Adrenal gland (tissue), 9 donors: ENCODE measurements at regions not wholly inside any gene's neighbourhood (a gene's known extent, or its start where the extent isn't known, plus 50 kb on each side); places are given as distances from the start of the nearest gene placed in this dataset.

Experiments
- DNase-seq, 7 donors: peaks; one replicate each; pipeline ENCODE4 v3.0.0-alpha.2; 2019 to 2020
- H3K27ac ChIP-seq, 5 donors: fragments of 200-600 bp; sonication (generic) in 4 of 5; 1 replicate in 3 of 5; 2 replicates in 2 of 5; pipeline versions ENCODE4 v1.5.1 to v1.8.0; 2016 to 2020; ENCODE audit warnings: mild to moderate bottlenecking in 1 of 5
- H3K27me3 ChIP-seq: fragments of 200-600 bp; 2 replicates; pipeline ENCODE4 v1.8.0; 2021
- H3K36me3 ChIP-seq, 2 donors: fragments of 200-600 bp; replicated peaks in 1 of 2; 1 replicate in 1 of 2; 2 replicates in 1 of 2; pipeline versions ENCODE4 v1.5.1 to v1.8.0; 2018 to 2022
- H3K4me1 ChIP-seq, 2 donors: fragments of 200-600 bp; replicated peaks in 1 of 2; 1 replicate in 1 of 2; 2 replicates in 1 of 2; pipeline versions ENCODE4 v1.5.1 to v1.8.0; 2018 to 2021
- H3K4me3 ChIP-seq, 4 donors: fragments of 200-600 bp; sonication (generic) in 3 of 4; one replicate each; pipeline ENCODE4 v1.5.1; 2016 to 2018
- H3K9me3 ChIP-seq, 3 donors: fragments of 200-600 bp; sonication (generic) in 1 of 3; replicated peaks in 1 of 3; 1 replicate in 2 of 3; 2 replicates in 1 of 3; pipeline versions ENCODE4 v1.5.1 to v1.8.0; 2016 to 2021
- POLR2A ChIP-seq, 2 donors: fragments of 450-650 bp; IDR thresholded peaks; one replicate each; pipeline ENCODE4 v1.6.1; 2017; ENCODE audit warnings: antibody characterized with exemption in 2 of 2, mild to moderate bottlenecking in 2 of 2, moderate library complexity in 1 of 2
- WGBS, 4 donors: extraction: QIAGEN DNeasy Blood & Tissue Kit in 2 of 4; methylation state at CpG; one replicate each; pipeline versions ENCODE4 v1.1.5 to v1.1.7; 2013 to 2017; 5-methylcytosine and 5-hydroxymethylcytosine counted together
- intact Hi-C, 2 donors: fragments of 100-400 bp; cut with DNase I; formaldehyde crosslinking; loops; one replicate each; pipeline versions ENCODE4 v1.14.1 to v1.15.0; 2022 to 2023
- TF ChIP-seq, protein P1 (sequence below), 6 experiments: fragments of 450-650 bp in 4 of 6; fragments of 200-600 bp in 2 of 6; sonication (generic) in 1 of 6; IDR thresholded peaks; 1 replicate in 5 of 6; 2 replicates in 1 of 6; pipeline versions ENCODE4 v1.5.1 to v1.8.0; 2016 to 2021; ENCODE audit warnings: antibody characterized with exemption in 6 of 6, mild to moderate bottlenecking in 2 of 6, moderate library complexity in 1 of 6
- donor health status: healthy with polysubstance abuse.
- donor health status: Bipolar disorder and iron deficiency.
- donor health status: DM: yes; HTN: yes; CAD: no.
- donor health status: DM: no; HTN: no; CAD: no.
- donor health status: DM: no; HTN: no; CAD: no.

DNA sequence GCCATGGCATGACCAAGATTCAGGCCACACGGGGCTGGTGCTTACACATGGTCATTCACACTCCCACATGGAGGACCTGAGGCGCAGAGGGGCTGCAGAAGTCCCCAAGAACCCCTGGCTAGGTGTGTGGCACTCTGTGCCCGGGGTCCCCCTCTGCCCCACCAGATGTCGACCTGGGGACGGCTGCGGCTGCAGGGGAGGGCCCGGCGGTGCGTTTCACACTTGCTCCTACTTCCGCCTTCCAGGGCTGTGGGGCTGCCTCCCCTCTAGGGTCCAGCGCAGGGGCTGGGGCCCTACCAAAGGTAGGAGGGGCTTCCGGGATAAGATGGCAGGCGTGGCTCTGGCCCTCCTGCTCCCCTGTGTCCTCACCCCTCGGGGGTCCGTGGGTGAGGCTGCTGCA, 81.1 kb upstream of the SLCO4A1 start:
- H3K36me3 ChIP-seq: no peaks in the 10 kb centered on the region
- TF ChIP-seq POLR2A (IDR thresholded peaks at IDR 0.05): no peak
- TF ChIP-seq, protein P1, sequence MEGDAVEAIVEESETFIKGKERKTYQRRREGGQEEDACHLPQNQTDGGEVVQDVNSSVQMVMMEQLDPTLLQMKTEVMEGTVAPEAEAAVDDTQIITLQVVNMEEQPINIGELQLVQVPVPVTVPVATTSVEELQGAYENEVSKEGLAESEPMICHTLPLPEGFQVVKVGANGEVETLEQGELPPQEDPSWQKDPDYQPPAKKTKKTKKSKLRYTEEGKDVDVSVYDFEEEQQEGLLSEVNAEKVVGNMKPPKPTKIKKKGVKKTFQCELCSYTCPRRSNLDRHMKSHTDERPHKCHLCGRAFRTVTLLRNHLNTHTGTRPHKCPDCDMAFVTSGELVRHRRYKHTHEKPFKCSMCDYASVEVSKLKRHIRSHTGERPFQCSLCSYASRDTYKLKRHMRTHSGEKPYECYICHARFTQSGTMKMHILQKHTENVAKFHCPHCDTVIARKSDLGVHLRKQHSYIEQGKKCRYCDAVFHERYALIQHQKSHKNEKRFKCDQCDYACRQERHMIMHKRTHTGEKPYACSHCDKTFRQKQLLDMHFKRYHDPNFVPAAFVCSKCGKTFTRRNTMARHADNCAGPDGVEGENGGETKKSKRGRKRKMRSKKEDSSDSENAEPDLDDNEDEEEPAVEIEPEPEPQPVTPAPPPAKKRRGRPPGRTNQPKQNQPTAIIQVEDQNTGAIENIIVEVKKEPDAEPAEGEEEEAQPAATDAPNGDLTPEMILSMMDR (IDR thresholded peaks at IDR 0.05): no peak
- no peak for DNase-seq
- no peaks in the 10 kb centered on the region for H3K4me1 ChIP-seq
- H3K9me3 ChIP-seq: no peaks in the 10 kb centered on the region
- H3K27ac ChIP-seq: no peak overlapping the region
- intact Hi-C loops: no loop called here
- no peak overlapping the region for H3K4me3 ChIP-seq
- peaks cover 42% of the 10 kb centered on the region for H3K27me3 ChIP-seq
- 37 to 55% (median 51%) methylated on average over 3 to 15 of the region's 15 CpGs for WGBS, 4 donors

DNA sequence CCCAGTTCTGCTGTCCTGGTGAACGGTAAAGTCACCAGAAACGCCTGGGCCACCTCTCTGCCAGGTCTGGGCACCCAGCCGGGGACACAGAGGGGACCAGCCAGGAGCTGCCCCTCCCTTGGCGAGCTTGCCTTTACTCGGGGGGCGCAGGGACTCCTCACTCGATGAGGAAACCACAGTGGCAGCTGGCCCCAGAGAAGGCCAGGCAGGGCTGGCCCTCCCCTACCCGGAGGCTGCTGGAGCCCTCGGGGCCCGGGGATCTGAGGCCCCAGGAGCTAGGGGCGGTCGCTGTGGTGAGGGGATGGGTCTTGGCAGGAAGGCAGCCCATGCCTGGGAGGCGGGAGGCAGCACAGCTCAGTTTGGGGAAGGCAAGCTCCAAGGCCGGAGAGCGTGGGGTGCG, 80.4 kb upstream of the SLCO4A1 start:
- DNase-seq: no peak
- Histone ChIP-seq H3K9me3 (no peaks in the 10 kb centered on the region), H3K27ac (no peak overlapping the region), H3K27me3 (peaks cover 36% of the 10 kb centered on the region), H3K4me3 (no peak overlapping the region), H3K4me1 (no peaks in the 10 kb centered on the region), H3K36me3 (no peaks in the 10 kb centered on the region)
- intact Hi-C loops: no loop called here
- 44 to 76% (median 51%) methylated on average over 3 to 16 of the region's 16 CpGs for WGBS, 4 donors
- TF ChIP-seq, protein P1 (IDR thresholded peaks at IDR 0.05): no peak
- no peak for TF ChIP-seq POLR2A (IDR thresholded peaks at IDR 0.05)

DNA sequence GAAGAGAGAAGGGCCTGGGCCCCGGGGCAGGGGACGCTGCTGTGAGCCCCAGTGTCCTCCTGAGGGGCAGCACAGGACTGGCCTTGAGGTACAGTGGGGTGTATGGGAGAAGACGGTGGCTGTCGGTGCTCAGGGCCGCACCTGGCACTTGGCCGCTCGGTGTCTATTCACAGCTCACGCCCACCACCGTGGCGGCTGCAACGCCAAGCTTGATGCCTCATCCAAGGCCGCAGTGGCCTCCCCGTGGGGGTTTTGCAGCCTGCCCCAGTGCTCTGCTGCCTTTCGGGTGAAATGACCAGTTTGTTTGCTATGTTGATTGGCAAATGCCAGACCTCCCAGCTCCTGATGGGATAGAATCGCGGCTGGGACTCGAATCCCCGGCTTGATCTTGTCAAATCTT, 79.5 kb upstream of the SLCO4A1 start:
- H3K27ac ChIP-seq: no peak overlapping the region
- no peak for TF ChIP-seq POLR2A (IDR thresholded peaks at IDR 0.05)
- TF ChIP-seq, protein P1 (IDR thresholded peaks at IDR 0.05): no peak
- no peak for DNase-seq
- WGBS, 4 donors: 67 to 91% (median 76%) methylated on average over 6 to 18 of the region's 18 CpGs
- intact Hi-C loops: no loop called here
- H3K36me3 ChIP-seq: no peaks in the 10 kb centered on the region
- H3K27me3 ChIP-seq: peaks cover 29% of the 10 kb centered on the region
- H3K9me3 ChIP-seq: no peaks in the 10 kb centered on the region
- H3K4me1 ChIP-seq: no peaks in the 10 kb centered on the region
- no peak overlapping the region for H3K4me3 ChIP-seq

DNA sequence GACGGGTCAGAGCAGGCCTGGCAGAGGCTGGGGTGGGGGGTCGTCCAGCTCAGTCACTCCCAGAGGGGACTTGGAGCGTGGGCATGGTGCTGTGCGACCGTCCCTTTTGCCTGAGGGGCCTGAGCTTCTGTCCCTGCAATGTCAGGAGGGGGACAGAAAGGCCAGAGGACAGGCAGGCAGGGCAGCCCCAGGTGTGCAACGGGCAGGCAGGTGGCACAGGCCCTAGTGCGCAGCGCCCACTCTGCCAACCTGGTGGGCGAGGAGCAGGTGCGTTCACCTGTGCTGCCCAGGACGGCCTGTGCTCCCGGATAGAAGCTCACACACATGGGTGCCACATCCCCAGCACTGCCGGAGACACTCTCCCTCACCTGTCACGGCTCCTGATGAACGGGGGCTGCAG, 78.7 kb upstream of the SLCO4A1 start:
- H3K27me3 ChIP-seq: peaks cover 28% of the 10 kb centered on the region
- DNase-seq: no peak
- H3K9me3 ChIP-seq: no peaks in the 10 kb centered on the region
- 67 to 87% (median 83%) methylated on average over 6 to 15 of the region's 15 CpGs for WGBS, 4 donors
- H3K4me3 ChIP-seq: no peak overlapping the region
- no peak for TF ChIP-seq POLR2A (IDR thresholded peaks at IDR 0.05)
- TF ChIP-seq, protein P1 (IDR thresholded peaks at IDR 0.05): no peak
- intact Hi-C loops: no loop called here
- no peaks in the 10 kb centered on the region for H3K36me3 ChIP-seq
- H3K4me1 ChIP-seq: no peaks in the 10 kb centered on the region
- H3K27ac ChIP-seq: no peak overlapping the region
